A549 (cell line): ENCODE measurements at regions not wholly inside any gene's neighbourhood (a gene's known extent, or its start where the extent isn't known, plus 50 kb on each side); places are given as distances from the start of the nearest gene placed in this dataset.

ENCODE experiments used
- ATAC-seq, 2 experiments: fragments of 200-7000 bp in 1 of 2; fragments of >200 bp in 1 of 2; cut with Nextera tagmentation in 1 of 2; cut with Tn5 transposase in 1 of 2; 3 replicates each; pipeline versions ENCODE4 v1.8.0 to v1.9.1; 2018 to 2020; ENCODE audit warnings: mild to moderate bottlenecking in 1 of 2, moderate library complexity in 1 of 2
- CTCF ChIA-PET: fragments of 300-600 bp; sonication (Branson Sonifier 250); formaldehyde crosslinking; extraction: SDS; loops from one replicate; lab custom pipeline; 2021; ENCODE audit warnings: antibody characterized with exemption, inconsistent platforms; lab: Yijun Ruan, JAX
- POLR2A ChIA-PET: fragments of 350-600 bp; formaldehyde crosslinking; extraction: SDS; loops from one replicate; lab custom pipeline; 2021; ENCODE audit warnings: antibody characterized with exemption, inconsistent platforms; lab: Yijun Ruan, JAX
- DNase-seq, 2 experiments: peaks; one replicate each; pipeline versions ENCODE4 v3.0.0 to v3.0.0-alpha.2; 2011 to 2016; ENCODE audit warnings: low read depth in 1 of 2, low spot score in 1 of 2
- FAIRE-seq: peaks from 2 replicates; lab custom pipeline; 2011; peaks lifted over from hg19 to GRCh38; lab: Jason Lieb, UNC
- H3K27ac ChIP-seq, 2 experiments: fragments of >200 bp; sonication (Bioruptor Twin); formaldehyde crosslinking; 3 replicates each; pipeline ENCODE4 v1.5.1; 2016 to 2017
- H3K4me1 ChIP-seq: fragments of >200 bp; sonication (Bioruptor Twin); formaldehyde crosslinking; 3 replicates; pipeline ENCODE4 v1.6.1; 2016
- H3K4me2 ChIP-seq: fragments of >200 bp; sonication (Bioruptor Twin); formaldehyde crosslinking; 3 replicates; pipeline ENCODE4 v1.6.1; 2016
- H3K4me3 ChIP-seq: fragments of >200 bp; sonication (Bioruptor Twin); formaldehyde crosslinking; 3 replicates; pipeline ENCODE4 v1.5.1; 2016
- H3K9me3 ChIP-seq: fragments of >200 bp; sonication (Bioruptor Twin); formaldehyde crosslinking; 3 replicates; pipeline ENCODE4 v1.6.1; 2016
- BHLHE40 ChIP-seq: IDR thresholded peaks from 2 replicates; pipeline ENCODE4 v1.6.1; 2012; ENCODE audit warnings: low read depth, low read length, inconsistent platforms
- CBX8 ChIP-seq: fragments of 200-600 bp; sonication (generic); IDR thresholded peaks from 2 replicates; pipeline ENCODE4 v1.6.1; 2016
- CTCF ChIP-seq: fragments of >200 bp; sonication (Bioruptor Twin); formaldehyde crosslinking; IDR thresholded peaks from 3 replicates; pipeline ENCODE4 v1.5.1; 2016
- FOSB ChIP-seq: fragments of 250-450 bp; sonication (Bioruptor Pico); IDR thresholded peaks from 2 replicates; pipeline ENCODE4 v1.5.0; 2020; ENCODE audit warnings: mild to moderate bottlenecking, moderate library complexity
- HDAC2 ChIP-seq: fragments of 200-600 bp; sonication (generic); IDR thresholded peaks from 2 replicates; pipeline ENCODE4 v1.6.1; 2016
- HES2 ChIP-seq: fragments of >200 bp; sonication (Bioruptor Twin); formaldehyde crosslinking; IDR thresholded peaks from 2 replicates; pipeline ENCODE4 v1.6.1; 2016
- JUN ChIP-seq, 2 experiments: fragments of >200 bp; sonication (Bioruptor Twin); formaldehyde crosslinking; IDR thresholded peaks; 2 replicates in 1 of 2; 3 replicates in 1 of 2; pipeline ENCODE4 v1.6.1; 2016 to 2017
- JUNB ChIP-seq: fragments of >200 bp; sonication (Bioruptor Twin); formaldehyde crosslinking; IDR thresholded peaks from 2 replicates; pipeline ENCODE4 v1.6.1; 2016
- MAX ChIP-seq: IDR thresholded peaks from 2 replicates; pipeline ENCODE4 v1.6.1; 2012
- NFE2L2 ChIP-seq: fragments of 150-350 bp; conservative IDR thresholded peaks from 2 replicates; pipeline ENCODE4 v1.6.1; 2014; ENCODE audit warnings: low read length
- NR3C1 ChIP-seq: fragments of >200 bp; sonication (Bioruptor Twin); formaldehyde crosslinking; IDR thresholded peaks from 3 replicates; pipeline ENCODE4 v1.6.1; 2017
- RAD21 ChIP-seq, 2 experiments: fragments of >200 bp in 1 of 2; sonication (Bioruptor Twin) in 1 of 2; formaldehyde crosslinking in 1 of 2; IDR thresholded peaks in 1 of 2; conservative IDR thresholded peaks in 1 of 2; 2 replicates in 1 of 2; 3 replicates in 1 of 2; pipeline ENCODE4 v1.6.1; 2012 to 2018; ENCODE audit warnings: inconsistent platforms in 1 of 2
- RARB ChIP-seq: fragments of 250-450 bp; sonication (Bioruptor Pico); IDR thresholded peaks from 2 replicates; pipeline ENCODE4 v1.8.0; 2021; ENCODE audit warnings: mild to moderate bottlenecking, moderate library complexity
- ZC3H11A ChIP-seq: fragments of 450-650 bp; IDR thresholded peaks from 2 replicates; pipeline ENCODE4 v1.6.1; 2014; ENCODE audit warnings: antibody characterized with exemption, mild to moderate bottlenecking
- ZFP36 ChIP-seq: fragments of 450-650 bp; IDR thresholded peaks from 2 replicates; pipeline ENCODE4 v1.6.1; 2014; ENCODE audit warnings: borderline replicate concordance; ENCODE audit not compliant: partially characterized antibody
- ZNF302 ChIP-seq: fragments of 250-450 bp; sonication (Bioruptor Pico); IDR thresholded peaks from 2 replicates; pipeline ENCODE4 v1.9.0; 2021; ENCODE audit warnings: inconsistent platforms, mild to moderate bottlenecking, moderate library complexity
- WGBS: methylation state at CpG from one replicate; pipeline ENCODE4 v1.1.6; 2017; ENCODE audit errors: missing lambda C conversion rate; 5-methylcytosine and 5-hydroxymethylcytosine counted together
- TF ChIP-seq, protein P1 (sequence below): IDR thresholded peaks from 2 replicates; pipeline ENCODE4 v1.6.1; 2012; ENCODE audit warnings: low read depth, borderline replicate concordance

GRCh38 chr17:77697480-77698400 is 260.8 kb upstream of the TNRC6C start:
- Histone ChIP-seq H3K4me3 (no peak overlapping the region), H3K9me3 (peaks cover 19% of the 10 kb centered on the region), H3K4me1 (no peaks in the 10 kb centered on the region), H3K27ac (no peak overlapping the region), H3K4me2 (no peak overlapping the region)
- FAIRE-seq (no peak), ATAC-seq (no peak), DNase-seq (no peak)
- TF ChIP-seq RAD21 (conservative IDR thresholded peaks at IDR 0.05 in 1 of 2, IDR thresholded peaks at IDR 0.05 in 1 of 2), result no peak
- 50% methylated on average over 16 of the region's 16 CpGs for WGBS
- ChIA-PET CTCF (interaction anchor here (0.7 to 1.8 kb wide), 2 partner anchors 11 to 155 kb away, joined by 3 to 4 read pairs; no protein-coding TSS in a partner anchor), POLR2A (interaction anchor here (0.9 kb wide), 1 partner anchor 261 kb away, joined by 3 read pairs; the partner anchor contains the start of gene TNRC6C)

DNA sequence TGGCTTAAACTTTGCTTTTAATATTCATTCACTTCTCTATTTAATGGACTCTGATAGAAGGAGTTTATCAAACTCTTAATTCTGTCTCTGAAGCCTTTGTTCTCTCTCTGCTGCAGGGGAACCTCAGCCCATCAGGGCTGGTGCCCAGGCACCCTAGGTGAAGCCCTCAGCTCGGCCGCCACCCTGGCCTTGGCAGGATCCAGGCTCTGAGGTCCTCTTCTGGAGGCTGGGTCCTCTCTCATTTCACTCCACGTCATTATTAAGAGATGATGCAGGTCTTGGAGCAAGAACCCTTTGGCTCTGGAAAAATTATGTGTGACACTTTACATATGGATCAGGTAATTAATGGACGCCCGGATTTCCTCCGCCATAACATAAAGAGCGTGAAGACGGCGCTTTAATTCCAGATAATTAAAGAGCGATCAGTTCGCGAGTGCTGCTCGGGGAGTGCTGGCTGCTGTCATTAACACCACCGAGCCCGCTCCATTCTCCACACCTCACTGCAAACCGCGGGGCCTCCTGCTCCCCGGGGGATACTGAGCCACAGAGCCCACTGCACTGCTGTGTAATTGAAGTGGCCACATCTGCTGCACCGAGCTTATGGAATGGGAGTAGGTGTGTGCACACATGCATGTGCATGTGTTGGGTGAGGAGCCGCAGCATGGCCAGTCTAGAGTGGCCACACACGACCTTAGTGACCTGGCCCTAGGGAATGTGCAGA is 259.4 kb upstream of the TNRC6C start:
- FAIRE-seq (no peak), DNase-seq (no peak), ATAC-seq (no peak)
- ChIA-PET CTCF (interaction anchor here (1.2 kb wide), 1 partner anchor 259 kb away, joined by 3 read pairs; the partner anchor contains the start of gene TNRC6C), POLR2A (interaction anchor here (0.6 kb wide), 1 partner anchor 10 kb away, joined by 4 read pairs; no protein-coding TSS in a partner anchor)
- no peak for TF ChIP-seq NR3C1
- no peak for TF ChIP-seq ZNF302 (CRISPR knock-in tag)
- TF ChIP-seq CTCF, result no peak
- no peak for TF ChIP-seq CBX8
- Histone ChIP-seq H3K4me2 (no peak overlapping the region), H3K4me3 (no peak overlapping the region), H3K9me3 (peaks cover 32% of the 10 kb centered on the region), H3K27ac (no peak overlapping the region), H3K4me1 (no peaks in the 10 kb centered on the region)
- WGBS, result 67% methylated on average over 19 of the region's 21 CpGs

DNA sequence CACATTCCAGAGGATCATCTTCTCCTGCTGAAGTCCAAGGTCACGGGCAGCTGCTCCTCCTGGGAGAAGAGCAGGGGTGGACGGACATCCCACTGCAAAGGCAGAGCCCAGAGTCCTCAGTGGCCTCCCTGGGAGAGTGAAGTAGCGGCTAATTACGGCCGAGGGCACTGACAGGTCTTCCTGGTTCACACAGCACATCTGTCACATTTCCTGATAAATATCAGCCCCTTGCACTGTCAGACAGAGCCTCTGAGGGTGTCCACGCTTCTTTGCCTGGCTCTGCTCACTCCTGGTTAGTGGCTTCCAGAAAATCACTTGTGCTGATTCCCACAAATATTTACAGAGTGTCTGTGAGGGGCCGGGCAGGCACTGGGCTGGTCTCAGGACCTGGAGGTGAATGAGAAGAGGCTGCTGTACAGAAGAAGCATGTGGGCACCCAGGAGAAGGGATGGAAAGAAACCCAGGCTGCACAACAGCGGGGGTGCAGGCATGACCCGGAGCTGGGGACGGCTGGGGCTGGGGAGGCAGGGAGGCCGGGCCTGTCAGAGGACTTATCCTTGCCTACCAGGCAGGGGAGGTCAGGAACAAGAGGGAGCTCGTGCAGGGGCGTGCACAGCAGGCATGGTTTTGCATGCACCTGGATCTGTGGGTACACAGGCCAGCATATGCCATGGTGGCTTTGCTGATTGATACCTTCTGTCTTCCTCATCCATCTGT is 258.2 kb upstream of the TNRC6C start:
- CTCF ChIA-PET, result interaction anchor here (0.6 to 1.2 kb wide), 2 partner anchors 8 to 258 kb away, joined by 3 read pairs; partner anchors contain the start of gene TNRC6C
- ATAC-seq, result peak in 1 of 2 experiments; percentile 30; a peak in 1 of 6 replicates

More for the DNA sequence above, 258.2 kb upstream of the TNRC6C start:
- DNase-seq (no peak), FAIRE-seq (no peak)
- peaks cover 45% of the 10 kb centered on the region for H3K9me3 ChIP-seq
- H3K4me1 ChIP-seq, result no peaks in the 10 kb centered on the region
- H3K4me3 ChIP-seq, result no peak overlapping the region
- TF ChIP-seq RARB (CRISPR knock-in tag) (no peak), ZC3H11A (no peak), BHLHE40 (no peak), JUN (IDR thresholded peaks at IDR 0.05) (no peak), NFE2L2 (no peak), HDAC2 (no peak), ZFP36 (no peak), ZNF302 (CRISPR knock-in tag) (no peak), MAX (no peak), FOSB (CRISPR knock-in tag) (no peak), JUNB (no peak), HES2 (no peak)
- TF ChIP-seq, protein P1, sequence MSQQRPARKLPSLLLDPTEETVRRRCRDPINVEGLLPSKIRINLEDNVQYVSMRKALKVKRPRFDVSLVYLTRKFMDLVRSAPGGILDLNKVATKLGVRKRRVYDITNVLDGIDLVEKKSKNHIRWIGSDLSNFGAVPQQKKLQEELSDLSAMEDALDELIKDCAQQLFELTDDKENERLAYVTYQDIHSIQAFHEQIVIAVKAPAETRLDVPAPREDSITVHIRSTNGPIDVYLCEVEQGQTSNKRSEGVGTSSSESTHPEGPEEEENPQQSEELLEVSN, result no peak
- no peak overlapping the region for H3K4me2 ChIP-seq
- POLR2A ChIA-PET, result no interaction called here
- no peak overlapping the region for H3K27ac ChIP-seq
- 30% methylated on average over 13 of the region's 13 CpGs for WGBS
